Pons (tissue), 1 donor: ENCODE measurements at regions not wholly inside any gene's neighbourhood (a gene's known extent, or its start where the extent isn't known, plus 50 kb on each side); places are given as distances from the start of the nearest gene placed in this dataset.
"Not testable (repeated sequence)": the region's sequence is repeated elsewhere in the genome, so short reads cannot be mapped to it uniquely, and the experiment has no call there.

Experiments used
- DNase-seq: peaks from one replicate; pipeline ENCODE4 v3.0.0-alpha.2; 2016; ENCODE audit warnings: low spot score

- no peak for DNase-seq
These were observed 231.3 kb upstream of the SLCO3A1 start for GRCh38 chr15:91622235-91622634.

- DNase-seq, result no peak
These were observed 230.7 kb upstream of the SLCO3A1 start for GRCh38 chr15:91622711-91623342.

GRCh38 chr15:91624353-91624968 lies 229.0 kb upstream of the SLCO3A1 start:
- DNase-seq, result no peak

- DNase-seq, result no peak
These were observed 228.0 kb upstream of the SLCO3A1 start for GRCh38 chr15:91625506-91625905.

GRCh38 chr15:91627473-91628278 lies 225.8 kb upstream of the SLCO3A1 start:
- DNase-seq, result peak; percentile 27

GRCh38 chr15:91630090-91630489 lies 223.4 kb upstream of the SLCO3A1 start:
- DNase-seq, result no peak

GRCh38 chr15:91632176-91632575 lies 221.3 kb upstream of the SLCO3A1 start:
- no peak for DNase-seq

GRCh38 chr15:91632981-91633380 lies 220.5 kb upstream of the SLCO3A1 start:
- no peak for DNase-seq

- DNase-seq, result no peak
These were observed 219.3 kb upstream of the SLCO3A1 start for GRCh38 chr15:91634179-91634578.

- DNase-seq, result no peak
These were observed 218.4 kb upstream of the SLCO3A1 start for GRCh38 chr15:91635080-91635479.

- no peak for DNase-seq
These were observed 217.9 kb upstream of the SLCO3A1 start for GRCh38 chr15:91635641-91636040.

- DNase-seq, result no peak
These were observed 204.5 kb upstream of the SLCO3A1 start for GRCh38 chr15:91649016-91649415.

GRCh38 chr15:91649831-91650321 lies 203.6 kb upstream of the SLCO3A1 start:
- DNase-seq, result no peak

- DNase-seq, result no peak
These were observed 202.3 kb upstream of the SLCO3A1 start for GRCh38 chr15:91651251-91651650.

GRCh38 chr15:91652610-91653207 lies 200.8 kb upstream of the SLCO3A1 start:
- no peak for DNase-seq

GRCh38 chr15:91655563-91656290 lies 197.8 kb upstream of the SLCO3A1 start:
- not testable (repeated sequence) for DNase-seq

GRCh38 chr15:91660174-91660649 lies 193.3 kb upstream of the SLCO3A1 start:
- DNase-seq, result no peak

- DNase-seq, result peak; percentile 59
These were observed 189.2 kb upstream of the SLCO3A1 start for GRCh38 chr15:91664224-91664836.

GRCh38 chr15:91665212-91665611 lies 188.3 kb upstream of the SLCO3A1 start:
- no peak for DNase-seq

- DNase-seq, result no peak
These were observed 185.1 kb upstream of the SLCO3A1 start for GRCh38 chr15:91668370-91668769.

GRCh38 chr15:91670108-91670507 lies 183.4 kb upstream of the SLCO3A1 start:
- no peak for DNase-seq
